ENCODE measurements at regions not wholly inside any gene's neighbourhood (a gene's known extent, or its start where the extent isn't known, plus 50 kb on each side); places are given as distances from the start of the nearest gene placed in this dataset.

GRCh38 chr7:131843898-131844331 is 287.5 kb upstream of the PODXL start:
- Histone ChIP-seq H3K27ac (no peak overlapping the region), H3K9ac (no peak overlapping the region), H2AFZ (ENCODE audit: low read depth) (no peak overlapping the region), H3K36me3 (ENCODE audit: insufficient read depth) (no peaks in the 10 kb centered on the region), H3K79me2 (ENCODE audit: insufficient read depth, low read depth) (no peaks in the 10 kb centered on the region), H3K27me3 (ENCODE audit: insufficient read depth, low read depth) (no peaks in the 10 kb centered on the region), H3K4me2 (no peak overlapping the region), H3K4me3 (IDR thresholded peaks at IDR 0.05; ENCODE audit: insufficient read depth, low read depth, low read length) (no peak overlapping the region), H4K20me1 (ENCODE audit: insufficient read depth) (no peaks in the 10 kb centered on the region), H3K4me1 (ENCODE audit: low read depth, poor library complexity, severe bottlenecking) (no peaks in the 10 kb centered on the region)
- TF ChIP-seq CTCF (conservative IDR thresholded peaks at IDR 0.05; ENCODE audit: low read depth, low read length), result no peak

GRCh38 chr7:131839967-131840690 is 283.7 kb upstream of the PODXL start:
- no peak for TF ChIP-seq CTCF (conservative IDR thresholded peaks at IDR 0.05; ENCODE audit: low read depth, low read length)
- H3K4me3 ChIP-seq (IDR thresholded peaks at IDR 0.05; ENCODE audit: insufficient read depth, low read depth, low read length), result no peak overlapping the region
- H3K4me1 ChIP-seq (ENCODE audit: low read depth, poor library complexity, severe bottlenecking), result no peaks in the 10 kb centered on the region
- H3K4me2 ChIP-seq, result no peak overlapping the region
- H2AFZ ChIP-seq (ENCODE audit: low read depth), result no peak overlapping the region
- no peak overlapping the region for H3K27ac ChIP-seq
- H3K9ac ChIP-seq, result no peak overlapping the region
- H3K79me2 ChIP-seq (ENCODE audit: insufficient read depth, low read depth), result no peaks in the 10 kb centered on the region
- H4K20me1 ChIP-seq (ENCODE audit: insufficient read depth), result no peaks in the 10 kb centered on the region
- no peaks in the 10 kb centered on the region for H3K36me3 ChIP-seq (ENCODE audit: insufficient read depth)
- H3K27me3 ChIP-seq (ENCODE audit: insufficient read depth, low read depth), result no peaks in the 10 kb centered on the region

- no peak overlapping the region for H3K4me3 ChIP-seq (IDR thresholded peaks at IDR 0.05; ENCODE audit: insufficient read depth, low read depth, low read length)
- no peak overlapping the region for H2AFZ ChIP-seq (ENCODE audit: low read depth)
- no peaks in the 10 kb centered on the region for H4K20me1 ChIP-seq (ENCODE audit: insufficient read depth)
- no peaks in the 10 kb centered on the region for H3K79me2 ChIP-seq (ENCODE audit: insufficient read depth, low read depth)
- TF ChIP-seq CTCF (conservative IDR thresholded peaks at IDR 0.05; ENCODE audit: low read depth, low read length), result no peak
- no peak overlapping the region for H3K27ac ChIP-seq
- no peaks in the 10 kb centered on the region for H3K27me3 ChIP-seq (ENCODE audit: insufficient read depth, low read depth)
- no peak overlapping the region for H3K9ac ChIP-seq
- no peak overlapping the region for H3K4me2 ChIP-seq
- no peaks in the 10 kb centered on the region for H3K4me1 ChIP-seq (ENCODE audit: low read depth, poor library complexity, severe bottlenecking)
- no peaks in the 10 kb centered on the region for H3K36me3 ChIP-seq (ENCODE audit: insufficient read depth)
These were observed 280.3 kb upstream of the PODXL start for GRCh38 chr7:131836733-131837132.

GRCh38 chr7:131835141-131835540 is 278.7 kb upstream of the PODXL start:
- Histone ChIP-seq H4K20me1 (ENCODE audit: insufficient read depth) (no peaks in the 10 kb centered on the region), H3K36me3 (ENCODE audit: insufficient read depth) (no peaks in the 10 kb centered on the region)
- TF ChIP-seq CTCF (conservative IDR thresholded peaks at IDR 0.05; ENCODE audit: low read depth, low read length), result no peak

More at GRCh38 chr7:131835141-131835540, 278.7 kb upstream of the PODXL start:
- H3K4me3 ChIP-seq (IDR thresholded peaks at IDR 0.05; ENCODE audit: insufficient read depth, low read depth, low read length), result no peak overlapping the region
- H3K4me1 ChIP-seq (ENCODE audit: low read depth, poor library complexity, severe bottlenecking), result no peaks in the 10 kb centered on the region
- H3K27me3 ChIP-seq (ENCODE audit: insufficient read depth, low read depth), result no peaks in the 10 kb centered on the region
- H3K4me2 ChIP-seq, result no peak overlapping the region
- no peak overlapping the region for H3K27ac ChIP-seq
- no peak overlapping the region for H2AFZ ChIP-seq (ENCODE audit: low read depth)
- no peak overlapping the region for H3K9ac ChIP-seq
- no peaks in the 10 kb centered on the region for H3K79me2 ChIP-seq (ENCODE audit: insufficient read depth, low read depth)
